Osteocyte (in vitro differentiated cells): ENCODE measurements at regions not wholly inside any gene's neighbourhood (a gene's known extent, or its start where the extent isn't known, plus 50 kb on each side); places are given as distances from the start of the nearest gene placed in this dataset.
A peak's percentile ranks its signal among the peaks of the same experiment; 100 is the strongest.

Source experiments
- DNase-seq: peaks from one replicate; pipeline ENCODE4 v3.0.0; 2021; ENCODE audit warnings: mixed read lengths; ENCODE audit not compliant: unreplicated experiment; ENCODE audit errors: extremely low spot score
- H3K27ac Mint-ChIP-seq: one replicate; pipeline ENCODE4 v1.8.0; 2021; ENCODE audit warnings: mild to moderate bottlenecking, mixed read lengths; ENCODE audit not compliant: unreplicated experiment
- H3K27me3 Mint-ChIP-seq: one replicate; pipeline ENCODE4 v1.8.0; 2021; ENCODE audit warnings: mixed read lengths; ENCODE audit not compliant: unreplicated experiment
- H3K36me3 Mint-ChIP-seq: one replicate; pipeline ENCODE4 v1.8.0; 2021; ENCODE audit warnings: mixed read lengths; ENCODE audit not compliant: unreplicated experiment
- H3K4me1 Mint-ChIP-seq: one replicate; pipeline ENCODE4 v1.8.0; 2021; ENCODE audit warnings: mixed read lengths; ENCODE audit not compliant: unreplicated experiment
- H3K4me3 Mint-ChIP-seq: one replicate; pipeline ENCODE4 v1.8.0; 2021; ENCODE audit warnings: mild to moderate bottlenecking, moderate library complexity, mixed read lengths; ENCODE audit not compliant: unreplicated experiment
- H3K9me3 Mint-ChIP-seq: one replicate; pipeline ENCODE4 v1.8.0; 2021; ENCODE audit warnings: mixed read lengths; ENCODE audit not compliant: unreplicated experiment
- CTCF ChIP-seq: fragments of 200-600 bp; sonication (generic); IDR thresholded peaks from 2 replicates; pipeline ENCODE4 v1.5.0; 2021; ENCODE audit warnings: antibody characterized with exemption, mild to moderate bottlenecking, moderate library complexity

- Mint-ChIP-seq H3K36me3 (no peaks in the 10 kb centered on the region), H3K9me3 (no peaks in the 10 kb centered on the region), H3K4me3 (no peak overlapping the region), H3K27ac (peak overlapping the region; percentile 43), H3K4me1 (peaks cover 53% of the 10 kb centered on the region), H3K27me3 (no peaks in the 10 kb centered on the region)
- TF ChIP-seq CTCF = no peak
- DNase-seq = peak; percentile 23
These were observed 69.3 kb upstream of the HK2 start for GRCh38 chr2:74764429-74765272.

GRCh38 chr2:74766780-74767179 is 67.1 kb upstream of the HK2 start:
- H3K4me1 Mint-ChIP-seq = peaks cover 65% of the 10 kb centered on the region
- no peak for TF ChIP-seq CTCF
- H3K27me3 Mint-ChIP-seq = no peaks in the 10 kb centered on the region

DNA sequence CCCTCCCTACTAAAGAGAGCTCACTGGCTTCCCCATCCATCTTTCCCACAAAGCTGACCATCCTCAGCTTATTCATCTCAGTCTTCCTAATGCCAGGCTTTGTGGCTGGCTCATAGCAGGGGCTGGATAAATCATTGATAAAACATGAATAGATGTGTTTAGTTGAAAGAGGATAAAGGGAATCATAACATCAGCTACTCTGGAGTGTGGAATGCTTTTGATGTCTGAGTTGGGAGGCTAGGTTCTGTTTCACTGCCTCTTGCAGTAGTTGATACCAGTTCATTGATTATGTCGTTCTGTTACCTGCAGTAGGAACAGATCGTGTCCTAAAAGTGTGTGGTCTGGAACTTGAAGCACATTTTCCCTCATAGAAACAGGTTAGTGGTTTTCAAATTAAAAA is 66.3 kb upstream of the HK2 start:
- no peaks in the 10 kb centered on the region for H3K9me3 Mint-ChIP-seq
- peak; percentile 1 for DNase-seq
- no peak for TF ChIP-seq CTCF
- no peaks in the 10 kb centered on the region for H3K36me3 Mint-ChIP-seq
- H3K4me3 Mint-ChIP-seq = no peak overlapping the region
- peak overlapping the region; percentile 74 for H3K27ac Mint-ChIP-seq
- H3K4me1 Mint-ChIP-seq = peaks cover 73% of the 10 kb centered on the region
- no peaks in the 10 kb centered on the region for H3K27me3 Mint-ChIP-seq

More at GRCh38 chr2:74766780-74767179, 67.1 kb upstream of the HK2 start:
- H3K9me3 Mint-ChIP-seq = no peaks in the 10 kb centered on the region
- no peak overlapping the region for H3K4me3 Mint-ChIP-seq
- DNase-seq = peak; percentile 19
- H3K36me3 Mint-ChIP-seq = no peaks in the 10 kb centered on the region
- H3K27ac Mint-ChIP-seq = no peak overlapping the region

- Mint-ChIP-seq H3K9me3 (no peaks in the 10 kb centered on the region), H3K4me1 (peaks cover 76% of the 10 kb centered on the region), H3K36me3 (no peaks in the 10 kb centered on the region), H3K4me3 (no peak overlapping the region), H3K27ac (peak overlapping the region; percentile 83), H3K27me3 (no peaks in the 10 kb centered on the region)
- no peak for TF ChIP-seq CTCF
- peak; percentile 54 for DNase-seq
These were observed 65.5 kb upstream of the HK2 start for GRCh38 chr2:74768401-74768914.

DNA sequence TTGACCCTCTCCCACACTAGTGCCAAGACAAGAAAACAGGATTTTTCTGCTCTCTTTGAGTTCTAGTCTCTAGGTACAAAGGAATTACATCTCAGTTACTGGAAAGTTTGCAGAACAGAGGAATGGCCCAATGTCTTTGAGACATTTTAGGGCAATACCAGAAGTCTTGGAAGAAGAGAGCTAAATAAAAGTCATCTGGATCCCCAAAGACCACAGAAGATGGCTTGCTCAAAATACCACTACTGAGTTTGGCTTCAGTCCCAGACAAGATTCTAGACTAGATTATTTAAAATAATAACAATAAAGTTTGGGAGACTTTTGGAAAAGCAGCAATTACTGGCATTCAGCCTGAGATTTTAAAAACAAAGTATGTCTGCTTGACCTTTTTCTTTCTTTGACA is 61.9 kb upstream of the HK2 start:
- Mint-ChIP-seq H3K4me3 (no peak overlapping the region), H3K27me3 (no peaks in the 10 kb centered on the region), H3K4me1 (peaks cover 53% of the 10 kb centered on the region), H3K9me3 (no peaks in the 10 kb centered on the region), H3K36me3 (no peaks in the 10 kb centered on the region), H3K27ac (peak overlapping the region; percentile 77)
- TF ChIP-seq CTCF = no peak
- no peak for DNase-seq
